Ascending aorta (tissue), 2 donors: ENCODE measurements at regions not wholly inside any gene's neighbourhood (a gene's known extent, or its start where the extent isn't known, plus 50 kb on each side); places are given as distances from the start of the nearest gene placed in this dataset.

Experiments
- DNase-seq, 2 donors: peaks; one replicate each; pipeline ENCODE4 v3.0.0-alpha.2; 2019; ENCODE audit warnings: low spot score in 2 of 2
- H3K27ac ChIP-seq, 2 donors: fragments of 200-600 bp; sonication (generic); one replicate each; pipeline ENCODE4 v1.5.1; 2016 to 2017; ENCODE audit warnings: mild to moderate bottlenecking in 1 of 2
- H3K27me3 ChIP-seq: fragments of 200-600 bp; sonication (generic); one replicate; pipeline ENCODE4 v1.5.1; 2017
- H3K36me3 ChIP-seq, 2 donors: fragments of 200-600 bp; sonication (generic); one replicate each; pipeline ENCODE4 v1.5.1; 2016
- H3K4me1 ChIP-seq, 2 donors: fragments of 200-600 bp; sonication (generic); one replicate each; pipeline ENCODE4 v1.5.1; 2016 to 2017; ENCODE audit warnings: mild to moderate bottlenecking in 1 of 2
- H3K4me3 ChIP-seq, 2 donors: fragments of 200-600 bp; sonication (generic); one replicate each; pipeline ENCODE4 v1.5.1; 2016 to 2017; ENCODE audit warnings: mild to moderate bottlenecking in 1 of 2
- H3K9me3 ChIP-seq, 2 donors: fragments of 200-600 bp; sonication (generic); one replicate each; pipeline ENCODE4 v1.5.1; 2016
- intact Hi-C: fragments of 100-400 bp; cut with DNase I; formaldehyde crosslinking; loops from one replicate; pipeline ENCODE4 v1.15.1; 2023
- TF ChIP-seq, protein P1 (sequence below), 3 experiments: fragments of 200-600 bp in 2 of 3; fragments of 450-650 bp in 1 of 3; sonication (generic) in 2 of 3; IDR thresholded peaks; one replicate each; pipeline ENCODE4 v1.5.1; 2016 to 2019; ENCODE audit warnings: antibody characterized with exemption in 3 of 3, mild to moderate bottlenecking in 1 of 3, moderate library complexity in 1 of 3

DNA sequence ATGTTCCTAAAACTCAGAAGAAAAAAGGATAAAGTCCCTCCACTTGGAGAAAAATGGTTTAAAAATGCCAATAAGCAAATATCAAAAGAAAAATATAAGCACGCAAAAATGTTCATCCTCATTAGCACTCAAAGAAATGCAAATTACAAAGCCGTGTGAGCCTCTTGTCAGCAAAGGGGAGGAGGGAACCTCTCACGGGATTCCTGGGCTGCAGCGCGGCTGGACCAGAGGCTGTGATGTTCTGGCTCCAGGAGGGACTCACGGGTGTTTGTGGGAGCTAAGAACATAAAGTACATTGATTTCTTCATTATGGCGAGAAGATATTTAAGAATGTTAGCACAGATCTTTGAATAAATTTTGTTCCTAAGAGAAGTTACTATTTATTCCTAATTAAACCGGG lies 1451.2 kb downstream of the BRD1 start:
- DNase-seq: no peak
- no peaks in the 10 kb centered on the region for H3K36me3 ChIP-seq
- H3K4me3 ChIP-seq: no peak overlapping the region
- no peaks in the 10 kb centered on the region for H3K4me1 ChIP-seq
- intact Hi-C loops: no loop called here
- H3K27ac ChIP-seq: no peak overlapping the region
- TF ChIP-seq, protein P1, sequence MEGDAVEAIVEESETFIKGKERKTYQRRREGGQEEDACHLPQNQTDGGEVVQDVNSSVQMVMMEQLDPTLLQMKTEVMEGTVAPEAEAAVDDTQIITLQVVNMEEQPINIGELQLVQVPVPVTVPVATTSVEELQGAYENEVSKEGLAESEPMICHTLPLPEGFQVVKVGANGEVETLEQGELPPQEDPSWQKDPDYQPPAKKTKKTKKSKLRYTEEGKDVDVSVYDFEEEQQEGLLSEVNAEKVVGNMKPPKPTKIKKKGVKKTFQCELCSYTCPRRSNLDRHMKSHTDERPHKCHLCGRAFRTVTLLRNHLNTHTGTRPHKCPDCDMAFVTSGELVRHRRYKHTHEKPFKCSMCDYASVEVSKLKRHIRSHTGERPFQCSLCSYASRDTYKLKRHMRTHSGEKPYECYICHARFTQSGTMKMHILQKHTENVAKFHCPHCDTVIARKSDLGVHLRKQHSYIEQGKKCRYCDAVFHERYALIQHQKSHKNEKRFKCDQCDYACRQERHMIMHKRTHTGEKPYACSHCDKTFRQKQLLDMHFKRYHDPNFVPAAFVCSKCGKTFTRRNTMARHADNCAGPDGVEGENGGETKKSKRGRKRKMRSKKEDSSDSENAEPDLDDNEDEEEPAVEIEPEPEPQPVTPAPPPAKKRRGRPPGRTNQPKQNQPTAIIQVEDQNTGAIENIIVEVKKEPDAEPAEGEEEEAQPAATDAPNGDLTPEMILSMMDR (IDR thresholded peaks at IDR 0.05): no peak
- no peaks in the 10 kb centered on the region for H3K27me3 ChIP-seq
- no peaks in the 10 kb centered on the region for H3K9me3 ChIP-seq

DNA sequence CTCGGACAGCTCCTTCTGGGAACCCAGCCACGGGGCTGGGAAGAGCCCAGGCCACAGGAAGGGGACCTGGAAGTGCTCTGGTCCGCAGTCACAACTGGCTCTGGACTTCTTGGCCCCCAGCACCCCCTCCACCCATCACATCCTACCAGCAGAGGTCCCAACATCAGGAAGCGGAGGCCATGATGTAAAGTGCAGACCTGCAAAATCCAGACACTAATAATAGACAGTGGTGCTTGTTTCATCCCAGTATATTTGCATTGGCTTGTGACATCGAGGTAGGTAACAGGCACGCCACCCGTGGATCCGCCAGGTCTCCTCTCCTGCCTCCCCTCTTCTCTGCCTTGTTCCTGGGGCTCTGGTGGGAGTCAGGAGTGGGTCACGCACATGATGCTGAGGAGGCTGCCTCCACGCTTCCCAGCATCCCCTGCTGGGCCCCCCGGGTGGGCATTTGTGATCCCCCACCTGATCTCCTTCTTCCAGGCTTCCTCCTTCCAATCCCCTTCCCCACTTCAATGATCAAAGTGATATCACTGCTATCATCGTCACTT lies 1454.0 kb downstream of the BRD1 start:
- Histone ChIP-seq H3K4me1 (no peaks in the 10 kb centered on the region), H3K9me3 (no peaks in the 10 kb centered on the region), H3K27me3 (no peaks in the 10 kb centered on the region), H3K36me3 (no peaks in the 10 kb centered on the region), H3K27ac (no peak overlapping the region), H3K4me3 (no peak overlapping the region)
- peak in 1 of 2 donors; percentile 28 for DNase-seq
- TF ChIP-seq, protein P1 (IDR thresholded peaks at IDR 0.05): no peak
- intact Hi-C loops: no loop called here

DNA sequence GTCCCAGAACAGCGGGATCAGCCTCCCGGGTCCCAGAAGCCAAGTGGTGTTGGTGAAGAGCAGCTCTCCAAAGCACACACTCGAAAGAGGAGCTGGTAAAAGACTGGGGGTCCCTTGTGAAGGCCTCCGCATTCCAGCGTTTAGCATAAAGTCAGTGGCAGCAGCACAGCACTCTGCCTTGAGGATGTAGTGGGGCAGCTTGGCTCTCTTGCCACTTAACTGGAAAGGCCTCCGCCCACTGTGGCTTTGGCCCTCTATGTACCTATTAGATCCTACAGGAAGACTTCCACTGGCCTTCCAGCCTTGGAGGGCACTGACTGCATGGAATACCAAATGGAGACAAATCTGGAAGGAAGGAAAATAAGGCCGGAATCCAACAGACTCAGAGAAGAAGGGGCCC lies 1455.3 kb downstream of the BRD1 start:
- DNase-seq: peak in 1 of 2 donors; percentile 27
- no peak overlapping the region for H3K27ac ChIP-seq
- no peak overlapping the region for H3K4me3 ChIP-seq
- no peaks in the 10 kb centered on the region for H3K36me3 ChIP-seq
- intact Hi-C loops: no loop called here
- no peaks in the 10 kb centered on the region for H3K9me3 ChIP-seq
- H3K27me3 ChIP-seq: no peaks in the 10 kb centered on the region
- TF ChIP-seq, protein P1 (IDR thresholded peaks at IDR 0.05): no peak
- H3K4me1 ChIP-seq: no peaks in the 10 kb centered on the region

DNA sequence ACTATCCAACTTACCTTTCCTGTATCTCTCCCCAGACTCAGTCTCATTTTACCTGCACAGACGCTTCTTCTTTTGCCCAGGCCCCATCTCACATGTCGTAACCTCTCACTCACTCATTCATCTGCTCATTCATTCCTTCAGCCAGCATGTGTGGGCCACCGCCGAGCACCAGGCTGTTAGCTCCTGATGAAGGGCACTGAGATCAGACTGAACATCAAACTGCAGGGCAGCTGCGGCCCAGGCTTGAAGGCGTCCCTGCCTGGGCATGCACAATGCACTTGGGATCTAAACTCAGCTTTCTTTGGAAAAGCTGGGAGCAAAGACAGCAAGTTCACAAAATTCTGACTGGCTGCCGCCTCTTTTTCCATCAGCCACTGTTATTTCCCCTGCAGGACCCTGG lies 1456.3 kb downstream of the BRD1 start:
- TF ChIP-seq, protein P1 (IDR thresholded peaks at IDR 0.05): no peak
- intact Hi-C loops: no loop called here
- peak in 1 of 2 donors; percentile 42 for DNase-seq

DNA sequence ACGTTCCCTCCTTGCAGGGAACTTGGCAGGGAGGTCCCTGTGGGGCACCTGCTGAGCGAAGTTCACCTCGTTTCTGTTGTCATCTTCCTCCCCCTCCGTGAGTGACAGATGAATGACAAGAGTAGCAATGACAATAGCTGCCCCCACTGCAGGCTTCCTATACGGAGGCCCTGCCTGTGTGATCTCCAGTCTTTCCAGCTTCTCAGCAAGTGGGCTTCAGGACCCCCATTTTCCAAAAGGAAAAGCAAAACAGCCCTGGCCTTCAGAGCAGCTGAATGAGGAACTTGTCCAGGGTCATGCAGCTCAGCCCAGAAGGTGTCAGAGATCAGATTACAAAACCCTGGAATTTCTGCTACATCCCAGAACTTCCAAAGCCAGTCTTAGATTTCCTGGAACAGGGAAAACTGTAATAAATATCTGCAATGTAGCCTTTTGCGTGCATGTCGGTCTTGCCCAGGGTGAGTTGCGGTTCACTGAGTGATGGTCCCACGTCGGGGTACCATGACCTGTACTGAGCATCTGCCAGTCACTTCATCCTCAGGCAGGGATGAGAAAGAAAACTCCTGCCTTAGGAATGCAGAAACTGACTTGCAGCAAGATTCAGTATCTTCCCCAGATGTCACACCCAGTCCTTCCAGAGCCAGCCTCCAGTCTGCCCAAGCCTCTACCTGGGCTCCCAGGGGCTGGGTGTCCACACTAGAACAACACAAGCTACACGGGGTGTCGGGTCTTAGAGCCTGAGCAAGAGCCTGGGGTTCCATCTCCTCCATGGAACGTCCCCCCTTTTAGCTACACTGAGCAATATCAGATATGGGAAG lies 1457.0 kb downstream of the BRD1 start:
- intact Hi-C loops: no loop called here
- TF ChIP-seq, protein P1 (IDR thresholded peaks at IDR 0.05): no peak
- Histone ChIP-seq H3K36me3 (no peaks in the 10 kb centered on the region), H3K9me3 (no peaks in the 10 kb centered on the region), H3K27me3 (no peaks in the 10 kb centered on the region), H3K27ac (no peak overlapping the region), H3K4me3 (no peak overlapping the region), H3K4me1 (no peaks in the 10 kb centered on the region)
- peak in 1 of 2 donors; percentile 30 for DNase-seq

More for the DNA sequence above, 1456.3 kb downstream of the BRD1 start:
- Histone ChIP-seq H3K4me3 (no peak overlapping the region), H3K9me3 (no peaks in the 10 kb centered on the region), H3K4me1 (no peaks in the 10 kb centered on the region), H3K36me3 (no peaks in the 10 kb centered on the region), H3K27ac (no peak overlapping the region), H3K27me3 (no peaks in the 10 kb centered on the region)
